HEK293 (cell line): ENCODE measurements at regions not wholly inside any gene's neighbourhood (a gene's known extent, or its start where the extent isn't known, plus 50 kb on each side); places are given as distances from the start of the nearest gene placed in this dataset.

Experiments used
- GFI1B ChIP-seq: fragments of 450-650 bp; formaldehyde crosslinking; IDR thresholded peaks from 2 replicates; pipeline ENCODE4 v1.5.1; 2016; ENCODE audit warnings: missing biosample characterization, missing genetic modification characterization
- SP2 ChIP-seq: fragments of 450-650 bp; formaldehyde crosslinking; IDR thresholded peaks from 2 replicates; pipeline ENCODE4 v1.5.1; 2016; ENCODE audit warnings: missing biosample characterization, missing genetic modification characterization
- TF ChIP-seq, protein P1 (sequence below): fragments of 450-650 bp; formaldehyde crosslinking; IDR thresholded peaks from 2 replicates; pipeline ENCODE4 v1.5.1; 2016; ENCODE audit warnings: missing biosample characterization, missing genetic modification characterization, low read depth

- TF ChIP-seq, protein P1, sequence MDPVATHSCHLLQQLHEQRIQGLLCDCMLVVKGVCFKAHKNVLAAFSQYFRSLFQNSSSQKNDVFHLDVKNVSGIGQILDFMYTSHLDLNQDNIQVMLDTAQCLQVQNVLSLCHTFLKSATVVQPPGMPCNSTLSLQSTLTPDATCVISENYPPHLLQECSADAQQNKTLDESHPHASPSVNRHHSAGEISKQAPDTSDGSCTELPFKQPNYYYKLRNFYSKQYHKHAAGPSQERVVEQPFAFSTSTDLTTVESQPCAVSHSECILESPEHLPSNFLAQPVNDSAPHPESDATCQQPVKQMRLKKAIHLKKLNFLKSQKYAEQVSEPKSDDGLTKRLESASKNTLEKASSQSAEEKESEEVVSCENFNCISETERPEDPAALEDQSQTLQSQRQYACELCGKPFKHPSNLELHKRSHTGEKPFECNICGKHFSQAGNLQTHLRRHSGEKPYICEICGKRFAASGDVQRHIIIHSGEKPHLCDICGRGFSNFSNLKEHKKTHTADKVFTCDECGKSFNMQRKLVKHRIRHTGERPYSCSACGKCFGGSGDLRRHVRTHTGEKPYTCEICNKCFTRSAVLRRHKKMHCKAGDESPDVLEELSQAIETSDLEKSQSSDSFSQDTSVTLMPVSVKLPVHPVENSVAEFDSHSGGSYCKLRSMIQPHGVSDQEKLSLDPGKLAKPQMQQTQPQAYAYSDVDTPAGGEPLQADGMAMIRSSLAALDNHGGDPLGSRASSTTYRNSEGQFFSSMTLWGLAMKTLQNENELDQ (tag by site-specific recombination), result no peak
- no peak for TF ChIP-seq SP2 (tag by site-specific recombination)
- no peak for TF ChIP-seq GFI1B (tag by site-specific recombination)
Measured at GRCh38 chr18:54532962-54533361, 58.1 kb upstream of the DYNAP start.
